Body of pancreas (tissue), 4 donors: ENCODE measurements at regions not wholly inside any gene's neighbourhood (a gene's known extent, or its start where the extent isn't known, plus 50 kb on each side); places are given as distances from the start of the nearest gene placed in this dataset.

ENCODE experiments used
- ATAC-seq: fragments of 150-250 bp; one replicate; pipeline ENCODE4 v1.9.1; 2016
- DNase-seq, 4 donors: peaks; one replicate each; pipeline ENCODE4 v3.0.0-alpha.2; 2019
- H3K27ac ChIP-seq, 4 donors: fragments of 200-600 bp; sonication (generic); 1 replicate in 3 of 4; 2 replicates in 1 of 4; pipeline versions ENCODE4 v1.5.1 to v1.6.1; 2016 to 2019; ENCODE audit warnings: mild to moderate bottlenecking in 1 of 4, mixed read lengths in 1 of 4, moderate library complexity in 1 of 4
- H3K27me3 ChIP-seq, 2 donors: fragments of 200-600 bp; sonication (generic); one replicate each; pipeline ENCODE4 v1.6.0; 2016; ENCODE audit warnings: mild to moderate bottlenecking in 1 of 2
- H3K36me3 ChIP-seq, 2 donors: fragments of 200-600 bp; sonication (generic); replicated peaks in 1 of 2; 2 replicates each; pipeline ENCODE4 v1.5.1; 2016; ENCODE audit warnings: low read depth in 2 of 2; ENCODE audit not compliant: insufficient read depth in 1 of 2
- H3K4me1 ChIP-seq: fragments of 200-600 bp; sonication (generic); one replicate; pipeline ENCODE4 v1.6.0; 2016
- H3K4me3 ChIP-seq, 2 donors: fragments of 200-600 bp; sonication (generic); 1 replicate in 1 of 2; 2 replicates in 1 of 2; pipeline ENCODE4 v1.5.1; 2016 to 2019
- H3K9me3 ChIP-seq, 3 donors: fragments of 200-600 bp; sonication (generic); 1 replicate in 2 of 3; 2 replicates in 1 of 3; pipeline ENCODE4 v1.5.1; 2016
- CTCF ChIP-seq, 7 experiments: fragments of 450-650 bp in 4 of 7; fragments of 200-600 bp in 3 of 7; sonication (generic) in 3 of 7; IDR thresholded peaks; one replicate each; pipeline ENCODE4 v1.5.1; 2016 to 2019; ENCODE audit warnings: antibody characterized with exemption in 7 of 7
- POLR2A ChIP-seq, 3 donors: fragments of 450-650 bp; IDR thresholded peaks; one replicate each; pipeline ENCODE4 v1.6.1; 2016; ENCODE audit warnings: antibody characterized with exemption in 3 of 3, mild to moderate bottlenecking in 2 of 3
- WGBS, 2 donors: methylation state at CpG; one replicate each; pipeline ENCODE4 v1.1.5; 2017; 5-methylcytosine and 5-hydroxymethylcytosine counted together
- intact Hi-C: fragments of 100-400 bp; cut with DNase I; formaldehyde crosslinking; loops from one replicate; pipeline ENCODE4 v1.15.1; 2023

GRCh38 chr12:126219654-126220279 is 1154.5 kb downstream of the AACS start:
- Histone ChIP-seq H3K27ac (no peak overlapping the region), H3K27me3 (no peaks in the 10 kb centered on the region), H3K4me1 (peaks cover 11% of the 10 kb centered on the region), H3K4me3 (no peak overlapping the region), H3K36me3 (no peaks in the 10 kb centered on the region), H3K9me3 (no peaks in the 10 kb centered on the region)
- intact Hi-C loops = no loop called here
- DNase-seq (no peak), ATAC-seq (no peak)
- WGBS, 2 donors = 74 to 80% methylated on average over 6 of the region's 6 CpGs
- TF ChIP-seq POLR2A (IDR thresholded peaks at IDR 0.05) (no peak), CTCF (IDR thresholded peaks at IDR 0.05) (no peak)

- DNase-seq (no peak), ATAC-seq (no peak)
- Histone ChIP-seq H3K4me3 (no peak overlapping the region), H3K9me3 (no peaks in the 10 kb centered on the region), H3K36me3 (no peaks in the 10 kb centered on the region), H3K27me3 (no peaks in the 10 kb centered on the region), H3K27ac (no peak overlapping the region), H3K4me1 (peaks cover 23% of the 10 kb centered on the region)
- TF ChIP-seq POLR2A (IDR thresholded peaks at IDR 0.05) (no peak), CTCF (IDR thresholded peaks at IDR 0.05) (no peak)
- WGBS, 2 donors = 85 to 89% methylated on average over 3 of the region's 3 CpGs
- intact Hi-C loops = no loop called here
These were observed 1158.8 kb downstream of the AACS start for GRCh38 chr12:126224032-126224431.

- Histone ChIP-seq H3K27ac (no peak overlapping the region), H3K36me3 (no peaks in the 10 kb centered on the region), H3K4me1 (peaks cover 17% of the 10 kb centered on the region), H3K9me3 (no peaks in the 10 kb centered on the region), H3K27me3 (no peaks in the 10 kb centered on the region), H3K4me3 (no peak overlapping the region)
- ATAC-seq (no peak), DNase-seq (no peak)
- 9 to 14% methylated on average over 2 of the region's 2 CpGs for WGBS, 2 donors
- TF ChIP-seq CTCF (IDR thresholded peaks at IDR 0.05) (no peak), POLR2A (IDR thresholded peaks at IDR 0.05) (no peak)
- intact Hi-C loops = no loop called here
These were observed 1163.7 kb downstream of the AACS start for GRCh38 chr12:126228936-126229335.

- H3K4me3 ChIP-seq = no peak overlapping the region
- intact Hi-C loops = no loop called here
- ATAC-seq = no peak
- H3K27ac ChIP-seq = no peak overlapping the region
- H3K36me3 ChIP-seq = no peaks in the 10 kb centered on the region
- 82 to 92% methylated on average over 3 of the region's 3 CpGs for WGBS, 2 donors
- peaks cover 8% of the 10 kb centered on the region for H3K4me1 ChIP-seq
- TF ChIP-seq POLR2A (IDR thresholded peaks at IDR 0.05) = no peak
- TF ChIP-seq CTCF (IDR thresholded peaks at IDR 0.05) = no peak
- no peaks in the 10 kb centered on the region for H3K27me3 ChIP-seq
- no peak for DNase-seq
- no peaks in the 10 kb centered on the region for H3K9me3 ChIP-seq
These were observed 1167.5 kb downstream of the AACS start for GRCh38 chr12:126232711-126233110.

- Histone ChIP-seq H3K27ac (no peak overlapping the region), H3K4me1 (peaks cover 5% of the 10 kb centered on the region), H3K36me3 (no peaks in the 10 kb centered on the region), H3K4me3 (no peak overlapping the region), H3K27me3 (no peaks in the 10 kb centered on the region), H3K9me3 (no peaks in the 10 kb centered on the region)
- TF ChIP-seq CTCF (IDR thresholded peaks at IDR 0.05) = no peak
- no peak for TF ChIP-seq POLR2A (IDR thresholded peaks at IDR 0.05)
- 72 to 85% methylated on average over 3 of the region's 3 CpGs for WGBS, 2 donors
- intact Hi-C loops = no loop called here
- ATAC-seq (no peak), DNase-seq (no peak)
These were observed 1168.4 kb downstream of the AACS start for GRCh38 chr12:126233625-126234024.
